NB4 (cell line): ENCODE measurements at regions not wholly inside any gene's neighbourhood (a gene's known extent, or its start where the extent isn't known, plus 50 kb on each side); places are given as distances from the start of the nearest gene placed in this dataset.

Experiments
- CTCF ChIP-seq: IDR thresholded peaks from one replicate; pipeline ENCODE4 v1.5.1; 2012; ENCODE audit warnings: low read depth, low read length
- MAX ChIP-seq: IDR thresholded peaks from 2 replicates; pipeline ENCODE4 v1.6.1; 2011; ENCODE audit warnings: low read depth, low read length
- POLR2A ChIP-seq: IDR thresholded peaks from 2 replicates; pipeline ENCODE4 v1.6.1; 2011; ENCODE audit warnings: mild to moderate bottlenecking; ENCODE audit not compliant: insufficient read length; ENCODE audit errors: extremely low read depth

DNA sequence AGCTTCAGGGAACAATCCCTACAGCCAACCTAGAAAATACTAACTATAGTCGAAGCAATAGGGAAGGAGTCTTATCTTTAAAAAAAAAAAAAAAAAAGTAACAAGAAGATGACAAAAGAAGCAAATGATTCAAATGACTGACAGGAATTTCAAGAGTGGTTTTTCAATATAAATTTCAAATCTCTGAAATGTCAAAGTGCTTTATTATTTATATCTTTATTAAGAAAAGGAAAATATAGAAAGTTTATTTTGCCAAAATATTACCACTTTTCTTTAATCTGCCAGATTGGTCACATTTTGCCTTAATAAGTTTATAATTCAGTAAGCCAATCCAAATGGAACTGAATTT is 63.5 kb upstream of the HNRNPA3 start:
- TF ChIP-seq POLR2A = no peak
- no peak for TF ChIP-seq CTCF
- no peak for TF ChIP-seq MAX
